Activated B cell treated with CpG ODN at 0.5 μM for 24 hours (primary cell): ENCODE measurements at regions not wholly inside any gene's neighbourhood (a gene's known extent, or its start where the extent isn't known, plus 50 kb on each side); places are given as distances from the start of the nearest gene placed in this dataset.

Experiments
- ATAC-seq: fragments of 200-7000 bp; cut with Tn5 transposase; one replicate; pipeline ENCODE4 v1.10.0; 2021; ENCODE audit warnings: low read depth, mild to moderate bottlenecking, moderate library complexity
- CTCF ChIA-PET: fragments of 350-600 bp; sonication (Branson Sonifier 250); formaldehyde crosslinking; loops from one replicate; lab custom pipeline; 2021; ENCODE audit warnings: antibody characterized with exemption; lab: Charles Lee
- POLR2A ChIA-PET: fragments of 350-600 bp; sonication (Branson Sonifier 250); formaldehyde crosslinking; loops from one replicate; lab custom pipeline; 2021; ENCODE audit warnings: antibody characterized with exemption; lab: Charles Lee
- DNase-seq: peaks from one replicate; pipeline ENCODE4 v3.0.0; 2022
- H3K27ac Mint-ChIP-seq: one replicate; pipeline ENCODE4 v1.8.0; 2020; ENCODE audit warnings: mixed read lengths
- H3K27me3 Mint-ChIP-seq: one replicate; pipeline ENCODE4 v1.8.0; 2021; ENCODE audit warnings: mixed read lengths
- H3K36me3 Mint-ChIP-seq: one replicate; pipeline ENCODE4 v1.8.0; 2021; ENCODE audit warnings: low read depth, mixed read lengths
- H3K4me1 Mint-ChIP-seq: one replicate; pipeline ENCODE4 v1.8.0; 2021; ENCODE audit warnings: mixed read lengths
- H3K4me3 Mint-ChIP-seq: one replicate; pipeline ENCODE4 v1.8.0; 2020; ENCODE audit warnings: mild to moderate bottlenecking, mixed read lengths
- H3K9me3 Mint-ChIP-seq: one replicate; pipeline ENCODE4 v1.8.0; 2020; ENCODE audit warnings: mixed read lengths
- CTCF ChIP-seq: fragments of 200-600 bp; IDR thresholded peaks from one replicate; pipeline ENCODE4 v1.8.0; 2022; ENCODE audit warnings: antibody characterized with exemption, mild to moderate bottlenecking
- intact Hi-C: fragments of 100-400 bp; cut with micrococcal nuclease; formaldehyde crosslinking; loops from one replicate; pipeline ENCODE4 v1.15.1; 2024

DNA sequence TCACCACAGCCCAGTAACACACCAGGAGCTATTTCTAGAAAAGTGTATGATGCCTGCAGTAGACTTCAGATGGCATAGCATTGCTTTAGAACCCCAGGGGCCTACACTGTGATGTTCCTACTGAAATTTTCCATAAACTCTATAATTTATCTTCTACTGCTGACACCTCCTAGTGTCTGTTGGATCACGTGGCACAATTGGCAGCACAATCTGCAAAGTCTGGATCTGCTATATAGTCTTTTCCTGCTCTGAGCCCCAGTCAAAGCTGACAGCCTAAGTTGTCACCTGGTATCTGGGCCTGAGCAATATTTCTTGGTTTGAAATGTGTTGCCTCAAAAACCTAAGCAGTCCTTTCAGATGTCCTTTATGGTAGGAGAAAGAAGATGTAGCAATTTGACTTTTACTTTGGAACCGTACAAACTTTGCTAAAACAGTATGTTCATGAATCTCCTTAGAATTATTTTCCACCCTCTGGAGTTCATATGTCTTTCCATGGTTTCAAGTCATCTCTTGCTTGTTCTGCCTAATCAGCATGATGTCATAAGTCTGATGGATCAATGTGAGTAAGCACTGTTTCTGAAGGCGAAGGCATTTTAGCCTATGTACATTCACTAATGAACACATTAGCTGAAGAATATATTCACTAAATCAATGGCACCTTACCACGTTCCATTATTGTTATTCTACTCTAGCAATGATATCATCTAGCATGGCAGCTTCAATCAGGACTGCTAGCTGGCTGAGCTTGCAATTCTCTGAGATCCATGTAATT, 536.5 kb upstream of the NBEA start:
- Mint-ChIP-seq H3K9me3 (no peaks in the 10 kb centered on the region), H3K4me1 (no peaks in the 10 kb centered on the region), H3K36me3 (no peaks in the 10 kb centered on the region), H3K27ac (no peak overlapping the region), H3K4me3 (no peak overlapping the region), H3K27me3 (no peaks in the 10 kb centered on the region)
- no peak for ATAC-seq
- DNase-seq, result no peak
- intact Hi-C loops, result no loop called here
- ChIA-PET POLR2A (no interaction called here), CTCF (no interaction called here)
- no peak for TF ChIP-seq CTCF

DNA sequence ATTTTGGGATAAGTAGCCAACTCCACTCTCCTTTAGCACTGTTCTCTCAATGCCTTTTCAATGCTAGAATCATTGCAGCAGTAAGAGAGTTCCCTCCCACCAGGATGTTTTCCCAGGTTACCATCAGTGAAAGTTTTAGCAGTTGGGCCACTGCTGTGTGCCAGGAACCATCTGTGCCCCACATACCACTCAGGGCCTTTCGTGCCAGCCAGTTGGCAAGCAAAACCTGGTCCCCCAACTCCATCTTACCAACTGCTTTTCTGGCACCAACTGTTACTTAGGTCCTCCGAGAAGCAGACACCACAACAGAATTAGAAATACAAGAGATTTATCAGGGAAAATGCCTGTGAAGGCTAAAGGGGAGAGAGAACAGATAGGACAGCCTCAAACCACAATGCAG, 533.4 kb upstream of the NBEA start:
- Mint-ChIP-seq H3K27ac (no peak overlapping the region), H3K4me3 (no peak overlapping the region), H3K4me1 (no peaks in the 10 kb centered on the region), H3K36me3 (no peaks in the 10 kb centered on the region), H3K9me3 (no peaks in the 10 kb centered on the region), H3K27me3 (no peaks in the 10 kb centered on the region)
- no peak for TF ChIP-seq CTCF
- DNase-seq (no peak), ATAC-seq (no peak)
- intact Hi-C loops, result no loop called here
- CTCF ChIA-PET, result no interaction called here
- POLR2A ChIA-PET, result no interaction called here

- Mint-ChIP-seq H3K9me3 (no peaks in the 10 kb centered on the region), H3K27ac (no peak overlapping the region), H3K4me3 (no peak overlapping the region), H3K27me3 (no peaks in the 10 kb centered on the region), H3K36me3 (no peaks in the 10 kb centered on the region), H3K4me1 (no peaks in the 10 kb centered on the region)
- DNase-seq (no peak), ATAC-seq (no peak)
- CTCF ChIA-PET, result no interaction called here
- intact Hi-C loops, result no loop called here
- POLR2A ChIA-PET, result no interaction called here
- TF ChIP-seq CTCF, result no peak
Observed at GRCh38 chr13:34409496-34410182, 532.4 kb upstream of the NBEA start.

DNA sequence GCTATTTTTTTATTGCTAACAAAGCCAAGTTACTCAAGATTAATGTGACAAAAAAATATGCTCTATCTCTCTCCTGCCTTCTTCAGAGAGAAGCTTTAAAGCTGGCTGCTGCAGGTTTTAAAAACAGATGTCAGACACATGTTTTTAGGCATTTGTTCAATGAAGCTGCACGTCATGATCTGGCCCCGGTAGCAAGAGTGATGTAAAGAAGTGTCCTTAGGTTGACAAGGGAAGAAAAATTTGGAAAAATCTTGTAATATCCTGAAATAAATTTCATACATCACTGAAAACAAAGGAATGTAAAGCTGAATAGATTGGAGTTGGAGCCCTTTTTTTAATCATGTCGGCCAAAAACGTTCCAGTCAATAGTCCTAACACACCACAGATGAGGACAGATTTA, 531.4 kb upstream of the NBEA start:
- Mint-ChIP-seq H3K9me3 (peaks cover 3% of the 10 kb centered on the region), H3K4me3 (no peak overlapping the region), H3K4me1 (no peaks in the 10 kb centered on the region), H3K36me3 (no peaks in the 10 kb centered on the region), H3K27ac (no peak overlapping the region), H3K27me3 (no peaks in the 10 kb centered on the region)
- no peak for TF ChIP-seq CTCF
- DNase-seq (no peak), ATAC-seq (no peak)
- CTCF ChIA-PET, result no interaction called here
- intact Hi-C loops, result no loop called here
- POLR2A ChIA-PET, result no interaction called here

GRCh38 chr13:34411177-34411576, 530.9 kb upstream of the NBEA start:
- Mint-ChIP-seq H3K27ac (no peak overlapping the region), H3K9me3 (peaks cover 3% of the 10 kb centered on the region), H3K36me3 (no peaks in the 10 kb centered on the region), H3K4me3 (no peak overlapping the region), H3K27me3 (no peaks in the 10 kb centered on the region), H3K4me1 (no peaks in the 10 kb centered on the region)
- ChIA-PET POLR2A (no interaction called here), CTCF (no interaction called here)
- TF ChIP-seq CTCF, result no peak
- intact Hi-C loops, result no loop called here
- ATAC-seq (no peak), DNase-seq (no peak)
